Epidermal melanocyte (primary cell): ENCODE measurements at regions not wholly inside any gene's neighbourhood (a gene's known extent, or its start where the extent isn't known, plus 50 kb on each side); places are given as distances from the start of the nearest gene placed in this dataset.

ENCODE experiments used
- DNase-seq: peaks from one replicate; pipeline ENCODE4 v3.0.0; 2011; ENCODE audit warnings: low spot score; ENCODE audit not compliant: insufficient read length

- no peak for DNase-seq
Observed at GRCh38 chr3:78410077-78410476, 1357.7 kb downstream of the ROBO1 start.

- no peak for DNase-seq
Observed at GRCh38 chr3:78414261-78414660, 1353.5 kb downstream of the ROBO1 start.

DNA sequence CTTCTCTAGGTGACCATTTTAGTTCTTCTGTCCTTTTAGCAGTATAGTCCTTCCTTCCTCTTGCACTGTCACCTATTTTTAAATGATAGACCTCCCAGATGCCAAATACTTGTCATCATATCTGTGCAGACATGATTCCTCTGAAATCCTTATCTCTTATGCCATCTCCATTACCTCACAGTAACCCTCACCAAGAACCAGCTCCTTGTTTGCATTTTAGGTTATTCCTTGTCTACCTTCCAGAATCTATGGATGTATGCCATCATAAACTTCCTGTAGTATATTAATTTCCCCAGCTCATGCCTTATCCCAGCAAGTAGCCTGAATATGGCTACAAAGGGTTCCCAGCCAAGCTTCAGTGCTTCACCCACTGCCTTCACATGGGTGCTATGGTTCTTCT lies 1347.2 kb downstream of the ROBO1 start:
- DNase-seq = no peak

GRCh38 chr3:78421247-78421966 lies 1346.4 kb downstream of the ROBO1 start:
- no peak for DNase-seq

GRCh38 chr3:78424656-78425055 lies 1343.1 kb downstream of the ROBO1 start:
- DNase-seq = no peak

DNA sequence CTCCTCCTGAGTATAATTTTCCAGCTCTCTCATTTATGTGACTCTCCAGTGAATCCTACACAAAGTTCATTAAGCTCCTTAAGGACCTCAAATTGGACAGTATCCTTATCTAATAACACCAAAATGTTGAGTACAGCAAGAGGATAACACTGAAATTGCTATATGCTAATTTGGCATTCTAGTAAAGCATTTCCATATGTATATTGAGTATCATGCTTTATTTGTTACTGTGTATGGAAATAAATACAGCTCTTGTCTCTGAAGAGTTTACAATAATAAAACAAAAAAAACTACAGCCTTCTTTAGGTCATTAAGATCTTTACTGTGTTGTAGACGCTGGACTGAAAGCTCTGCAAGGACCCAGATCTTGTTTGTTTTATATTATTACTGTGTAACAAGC lies 1341.3 kb downstream of the ROBO1 start:
- no peak for DNase-seq

GRCh38 chr3:78427303-78427702 lies 1340.5 kb downstream of the ROBO1 start:
- no peak for DNase-seq

- DNase-seq = no peak
Observed at GRCh38 chr3:78430741-78431140, 1337.1 kb downstream of the ROBO1 start.

DNA sequence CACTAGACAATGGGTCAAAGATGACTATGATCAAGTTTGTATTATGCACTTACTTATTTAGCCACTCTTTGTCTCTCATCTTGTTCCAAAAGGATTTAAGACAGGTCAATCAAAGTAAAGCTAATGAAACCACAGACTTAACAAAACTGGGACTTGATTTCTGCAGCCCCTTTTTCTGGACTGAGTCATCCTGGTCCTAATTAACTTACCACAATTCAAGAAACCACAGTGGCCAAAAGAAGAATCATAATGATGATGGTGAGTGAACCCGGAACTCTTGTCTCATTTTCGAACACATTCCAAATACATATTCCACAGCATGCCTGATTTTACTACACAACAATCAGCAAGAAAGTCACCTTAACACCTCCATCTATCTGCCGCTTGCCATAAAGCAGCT lies 1333.0 kb downstream of the ROBO1 start:
- DNase-seq = no peak

GRCh38 chr3:78455166-78455565 lies 1312.6 kb downstream of the ROBO1 start:
- no peak for DNase-seq

DNA sequence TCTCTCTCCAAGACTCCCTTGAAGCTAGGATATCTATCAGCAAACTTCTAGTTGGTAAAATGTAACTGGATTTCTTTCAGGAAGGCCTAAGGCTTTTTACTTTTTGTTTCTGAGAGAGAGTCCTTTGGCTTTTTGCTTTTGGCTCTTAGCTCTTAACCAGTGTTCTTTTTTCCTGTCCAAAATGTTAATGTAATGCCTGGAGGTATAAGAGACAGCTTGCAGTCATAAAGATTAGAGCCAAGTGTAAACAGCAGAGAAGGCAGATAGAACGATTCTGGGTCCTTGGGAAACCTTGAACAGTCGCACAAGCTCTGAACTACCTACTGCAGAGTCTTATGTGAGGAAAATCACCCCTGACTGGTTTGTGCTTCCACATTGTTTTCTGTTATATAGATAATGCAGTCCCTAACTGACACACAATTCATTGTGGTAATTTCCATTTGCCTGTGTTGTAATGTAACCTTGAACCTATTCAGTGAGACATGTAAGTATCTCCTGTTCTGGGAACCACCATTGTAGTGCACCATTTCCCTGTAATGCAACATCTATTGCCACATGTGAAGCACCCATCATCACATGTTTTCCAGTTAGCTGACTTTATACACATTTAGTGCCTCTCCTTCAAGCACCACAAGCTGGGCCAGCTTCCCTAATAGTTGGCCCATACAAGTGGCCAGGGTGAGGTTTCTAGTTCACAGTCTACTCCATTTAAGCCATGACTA lies 1311.9 kb downstream of the ROBO1 start:
- DNase-seq = no peak

GRCh38 chr3:78459796-78460195 lies 1308.0 kb downstream of the ROBO1 start:
- DNase-seq = no peak

DNA sequence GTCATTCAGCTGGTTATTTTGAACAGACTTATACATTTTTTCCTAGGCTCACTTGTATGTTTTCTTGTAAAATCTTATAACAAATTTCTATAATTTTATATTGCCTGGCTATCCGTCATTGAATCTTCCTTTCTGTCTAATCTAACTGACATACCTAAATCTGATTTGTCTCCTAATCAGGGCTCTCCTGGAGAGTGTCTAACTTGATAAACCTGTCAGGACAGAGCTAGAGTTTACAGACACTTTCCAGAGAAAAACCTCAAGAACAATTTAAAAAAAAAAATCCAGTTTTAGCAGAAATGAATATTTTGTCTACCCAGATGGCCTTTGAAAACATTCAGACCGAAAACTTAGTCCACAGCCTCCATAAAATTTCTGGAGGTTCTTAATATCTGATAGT lies 1305.8 kb downstream of the ROBO1 start:
- DNase-seq = no peak

DNA sequence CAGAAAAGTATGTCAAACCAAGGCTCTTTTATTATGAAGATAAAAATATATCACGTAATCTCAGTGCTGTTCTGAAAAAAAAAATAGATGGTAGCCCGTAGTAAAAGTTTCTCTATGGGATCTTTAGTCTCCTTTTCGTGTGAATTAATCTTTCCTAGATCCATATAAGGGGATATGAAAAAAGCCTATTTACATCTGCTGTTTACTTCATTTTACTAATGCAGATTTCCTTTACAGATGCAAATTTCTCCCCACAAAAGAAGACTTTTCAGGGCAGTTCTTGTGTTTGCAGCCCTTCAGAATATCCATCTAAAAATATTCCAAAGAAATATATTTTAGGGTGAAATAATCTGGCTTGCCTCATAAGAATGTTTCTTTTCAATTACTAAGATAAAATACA lies 1291.7 kb downstream of the ROBO1 start:
- DNase-seq = no peak

DNA sequence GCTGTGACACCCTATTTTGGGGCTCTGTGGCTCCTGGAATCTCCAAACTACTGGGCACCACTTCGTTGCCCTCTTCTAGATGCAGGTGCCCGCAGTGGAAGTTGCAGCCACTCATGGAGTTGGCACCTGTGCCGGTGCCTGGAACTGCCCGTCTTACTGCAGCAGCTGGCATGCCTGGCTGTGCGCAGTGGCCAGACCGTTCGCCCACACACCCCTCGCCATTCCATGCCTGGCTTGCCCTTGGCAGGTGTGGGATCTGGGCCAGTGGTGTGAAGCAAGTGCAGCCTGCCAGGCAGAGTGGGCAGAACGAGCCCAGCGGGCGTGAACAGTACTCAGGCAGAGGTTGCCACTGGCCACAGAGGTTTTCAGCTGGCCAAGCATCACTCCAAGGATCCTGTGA lies 1286.7 kb downstream of the ROBO1 start:
- DNase-seq = no peak

- no peak for DNase-seq
Observed at GRCh38 chr3:78483090-78483489, 1284.7 kb downstream of the ROBO1 start.

DNA sequence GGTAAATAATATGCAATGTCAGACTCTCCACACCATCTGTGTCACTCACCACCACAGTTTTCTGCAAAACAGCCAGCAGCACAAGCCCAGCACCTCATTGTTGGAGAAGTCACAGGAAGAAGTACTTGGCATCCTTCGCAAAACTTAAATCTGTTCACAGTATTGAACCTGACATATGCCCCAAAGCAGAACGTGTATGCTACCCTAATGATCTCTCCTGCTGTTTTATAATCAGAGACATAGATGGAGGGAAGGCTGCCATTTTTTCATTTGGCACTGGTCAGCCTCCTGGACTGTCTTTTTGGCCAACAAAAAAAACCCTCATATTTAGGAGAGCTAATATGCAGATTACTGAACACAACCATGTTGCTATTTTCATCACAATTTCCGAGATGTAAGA lies 1272.9 kb downstream of the ROBO1 start:
- DNase-seq = no peak

GRCh38 chr3:78495301-78495700 lies 1272.5 kb downstream of the ROBO1 start:
- no peak for DNase-seq

DNA sequence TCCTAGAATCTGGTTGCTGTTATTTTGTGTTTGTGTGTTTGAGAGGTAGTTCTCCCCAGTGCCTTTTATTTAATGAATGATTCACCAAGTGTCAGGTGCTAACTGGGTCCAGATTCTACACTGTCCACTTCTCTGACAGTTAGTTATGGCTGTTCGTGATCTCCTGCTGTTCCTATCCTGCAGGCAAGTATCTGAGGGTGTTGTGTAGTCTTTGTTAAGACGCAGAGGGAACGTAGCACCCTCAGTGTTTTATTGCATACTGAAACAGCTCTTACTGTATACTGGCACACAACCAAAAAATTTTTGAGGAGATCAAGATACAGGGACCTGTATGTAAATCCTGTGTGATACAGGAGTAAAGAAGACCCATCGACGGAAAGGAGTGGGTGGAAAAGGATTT lies 1271.3 kb downstream of the ROBO1 start:
- no peak for DNase-seq

GRCh38 chr3:78497021-78497420 lies 1270.8 kb downstream of the ROBO1 start:
- DNase-seq = no peak

DNA sequence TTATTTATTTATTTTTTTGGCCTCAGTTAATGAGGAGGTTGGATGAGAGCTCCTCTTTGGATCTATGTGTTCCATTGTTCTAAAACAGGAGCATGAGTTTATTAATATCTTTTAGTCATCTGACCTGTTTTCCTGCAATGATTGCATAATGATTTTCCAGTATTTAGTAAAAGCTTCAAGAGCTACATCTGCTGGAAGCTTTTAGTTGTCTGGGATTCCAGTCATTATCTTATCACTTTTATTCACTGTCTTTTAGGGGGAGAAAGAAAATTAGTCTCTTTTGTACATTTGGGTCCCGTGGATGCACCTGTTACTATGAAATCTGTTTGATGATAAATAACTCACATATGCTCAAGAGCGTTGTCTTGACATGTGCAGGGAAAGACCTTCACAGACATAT lies 1270.0 kb downstream of the ROBO1 start:
- peak; percentile 23 for DNase-seq

DNA sequence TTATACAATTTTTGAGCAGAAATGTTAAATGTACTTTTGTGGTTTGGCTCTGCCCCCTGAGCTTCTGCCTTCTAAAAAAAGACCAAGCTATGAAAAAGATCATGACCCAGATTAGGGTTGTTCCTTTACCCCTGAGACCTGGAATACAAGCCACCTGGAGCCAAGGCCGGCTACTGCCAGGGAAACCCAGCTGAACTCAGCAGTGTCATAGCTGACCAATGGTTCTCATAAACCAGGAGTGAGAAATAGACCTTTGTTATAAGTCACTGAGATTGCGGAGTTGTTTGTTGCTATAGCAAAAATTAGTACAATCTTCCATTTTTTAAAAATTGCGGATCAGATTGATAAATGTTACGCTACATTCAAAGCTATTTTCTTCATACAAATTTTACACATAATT lies 1261.7 kb downstream of the ROBO1 start:
- DNase-seq = no peak

GRCh38 chr3:78506581-78507195 lies 1261.1 kb downstream of the ROBO1 start:
- DNase-seq = no peak
